Muscle of leg (tissue), 3 donors: ENCODE measurements at regions not wholly inside any gene's neighbourhood (a gene's known extent, or its start where the extent isn't known, plus 50 kb on each side); places are given as distances from the start of the nearest gene placed in this dataset.

Source experiments
- DNase-seq: peaks from one replicate; pipeline ENCODE4 v3.0.0; 2013
- H3K27ac ChIP-seq: one replicate; pipeline ENCODE4 v1.5.1; 2013; ENCODE audit warnings: mild to moderate bottlenecking, low read length, control low read depth
- H3K27me3 ChIP-seq: one replicate; pipeline ENCODE4 v1.6.1; 2013; ENCODE audit warnings: low read length; ENCODE audit not compliant: control insufficient read depth, insufficient read depth
- H3K36me3 ChIP-seq: one replicate; pipeline ENCODE4 v1.6.1; 2013; ENCODE audit warnings: low read length; ENCODE audit not compliant: control insufficient read depth, insufficient read depth
- H3K4me1 ChIP-seq: one replicate; pipeline ENCODE4 v1.6.1; 2013; ENCODE audit warnings: low read length; ENCODE audit not compliant: control insufficient read depth, insufficient read depth
- H3K4me3 ChIP-seq: one replicate; pipeline ENCODE4 v1.5.1; 2013; ENCODE audit warnings: low read length, control low read depth
- H3K9me3 ChIP-seq: replicated peaks from 2 replicates; pipeline ENCODE4 v1.6.1; 2013; ENCODE audit warnings: low read depth, low read length; ENCODE audit not compliant: control insufficient read depth
- WGBS: methylation state at CpG from one replicate; pipeline ENCODE4 v1.1.5; 2013; ENCODE audit warnings: missing lambda C conversion rate; ENCODE audit not compliant: insufficient coverage; 5-methylcytosine and 5-hydroxymethylcytosine counted together

- Histone ChIP-seq H3K4me3 (no peak overlapping the region), H3K27ac (no peak overlapping the region), H3K4me1 (peaks cover 9% of the 10 kb centered on the region), H3K27me3 (no peaks in the 10 kb centered on the region), H3K36me3 (no peaks in the 10 kb centered on the region), H3K9me3 (no peaks in the 10 kb centered on the region)
- WGBS: 80% methylated on average over 2 of the region's 8 CpGs
- no peak for DNase-seq
Observed at GRCh38 chr9:88202321-88202720, 64.0 kb upstream of the SPATA31C2 start.

DNA sequence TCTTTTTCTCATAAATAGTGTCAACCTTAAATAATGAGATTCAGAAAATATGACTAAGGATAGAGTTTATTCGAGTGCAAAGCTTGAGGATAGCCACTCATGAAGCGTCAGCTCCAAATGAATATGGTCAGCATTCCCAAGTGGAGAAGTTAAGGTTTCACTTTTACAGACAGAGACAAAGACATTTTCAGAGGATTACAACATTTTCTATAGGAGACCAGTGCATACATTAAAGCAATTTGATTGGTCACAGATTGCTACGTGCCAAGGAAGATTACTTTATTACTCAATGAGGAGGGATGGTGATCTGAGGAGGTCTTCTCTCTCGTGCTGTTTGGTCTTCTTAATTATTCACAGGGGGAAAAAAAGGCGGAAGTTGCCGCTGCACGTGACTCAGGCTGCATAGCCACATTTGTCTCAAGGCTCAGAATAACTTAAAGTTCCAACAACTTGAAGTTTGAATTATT is 60.1 kb upstream of the SPATA31C2 start:
- Histone ChIP-seq H3K27me3 (no peaks in the 10 kb centered on the region), H3K4me1 (peaks cover 9% of the 10 kb centered on the region), H3K27ac (peak overlapping the region; percentile 84), H3K36me3 (no peaks in the 10 kb centered on the region), H3K4me3 (peak overlapping the region; percentile 28), H3K9me3 (no peaks in the 10 kb centered on the region)
- DNase-seq: peak; percentile 82
- no CpG with 5 or more reads among the region's 7 CpGs for WGBS

GRCh38 chr9:88197781-88198340 is 59.6 kb upstream of the SPATA31C2 start:
- H3K4me3 ChIP-seq: peak overlapping the region; percentile 28
- WGBS: 6% methylated on average over 2 of the region's 4 CpGs
- peak overlapping the region; percentile 84 for H3K27ac ChIP-seq
- no peaks in the 10 kb centered on the region for H3K27me3 ChIP-seq
- H3K9me3 ChIP-seq: no peaks in the 10 kb centered on the region
- H3K36me3 ChIP-seq: no peaks in the 10 kb centered on the region
- peaks cover 9% of the 10 kb centered on the region for H3K4me1 ChIP-seq
- DNase-seq: peak; percentile 80

DNA sequence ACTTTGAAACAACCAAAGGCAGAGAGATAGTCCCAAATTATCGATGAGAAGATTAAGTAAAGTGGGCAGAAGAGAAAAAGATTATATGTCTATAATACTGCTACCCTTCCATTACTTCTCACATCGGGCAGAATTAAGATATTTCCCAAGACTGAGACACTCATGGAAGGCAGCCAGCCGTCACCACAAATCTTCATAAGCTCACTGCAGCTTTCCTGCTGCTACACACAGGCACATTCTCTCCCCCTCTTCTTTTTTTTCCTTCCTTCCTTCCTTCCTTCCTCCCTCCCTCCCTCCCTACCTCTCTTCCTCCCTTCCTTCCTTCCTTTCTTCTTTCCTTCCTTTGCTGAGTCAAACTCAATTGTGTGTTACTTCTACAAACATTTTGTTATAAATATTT is 58.7 kb upstream of the SPATA31C2 start:
- H3K4me1 ChIP-seq: peaks cover 9% of the 10 kb centered on the region
- WGBS: 50% methylated on average over 2 of the region's 3 CpGs
- no peak overlapping the region for H3K27ac ChIP-seq

GRCh38 chr9:88196142-88196790 is 58.0 kb upstream of the SPATA31C2 start:
- Histone ChIP-seq H3K9me3 (no peaks in the 10 kb centered on the region), H3K4me1 (peaks cover 9% of the 10 kb centered on the region), H3K36me3 (no peaks in the 10 kb centered on the region), H3K27me3 (peaks cover 3% of the 10 kb centered on the region), H3K4me3 (no peak overlapping the region), H3K27ac (no peak overlapping the region)
- no peak for DNase-seq
- WGBS: 85% methylated on average over 4 of the region's 5 CpGs

More for the DNA sequence above, 58.7 kb upstream of the SPATA31C2 start:
- no peaks in the 10 kb centered on the region for H3K9me3 ChIP-seq
- no peak overlapping the region for H3K4me3 ChIP-seq
- H3K27me3 ChIP-seq: no peaks in the 10 kb centered on the region
- H3K36me3 ChIP-seq: no peaks in the 10 kb centered on the region
- DNase-seq: peak; percentile 58

DNA sequence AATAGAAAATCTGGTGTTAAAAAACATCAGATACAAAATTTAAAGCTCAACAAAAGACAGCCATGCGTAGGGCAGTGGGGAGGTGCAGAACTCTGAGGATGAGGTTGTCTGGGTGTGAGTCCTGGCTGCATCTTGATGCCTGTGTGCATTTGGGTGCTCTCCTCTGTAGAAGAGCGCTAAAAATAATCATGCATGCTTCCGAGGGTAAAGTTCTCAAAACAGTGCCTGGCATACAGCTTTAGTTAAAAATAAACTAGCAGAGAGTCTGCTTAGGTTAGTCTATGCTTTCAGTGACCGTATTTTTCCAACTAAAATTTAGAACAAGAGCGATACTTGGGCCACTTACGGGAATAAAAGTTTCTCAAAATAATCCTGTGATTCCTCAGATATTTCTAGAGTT is 55.5 kb upstream of the SPATA31C2 start:
- no peak for DNase-seq
- Histone ChIP-seq H3K27ac (no peak overlapping the region), H3K27me3 (peaks cover 3% of the 10 kb centered on the region), H3K4me1 (peaks cover 7% of the 10 kb centered on the region), H3K36me3 (no peaks in the 10 kb centered on the region), H3K4me3 (no peak overlapping the region), H3K9me3 (no peaks in the 10 kb centered on the region)
- 80% methylated on average over 1 of the region's 6 CpGs for WGBS

DNA sequence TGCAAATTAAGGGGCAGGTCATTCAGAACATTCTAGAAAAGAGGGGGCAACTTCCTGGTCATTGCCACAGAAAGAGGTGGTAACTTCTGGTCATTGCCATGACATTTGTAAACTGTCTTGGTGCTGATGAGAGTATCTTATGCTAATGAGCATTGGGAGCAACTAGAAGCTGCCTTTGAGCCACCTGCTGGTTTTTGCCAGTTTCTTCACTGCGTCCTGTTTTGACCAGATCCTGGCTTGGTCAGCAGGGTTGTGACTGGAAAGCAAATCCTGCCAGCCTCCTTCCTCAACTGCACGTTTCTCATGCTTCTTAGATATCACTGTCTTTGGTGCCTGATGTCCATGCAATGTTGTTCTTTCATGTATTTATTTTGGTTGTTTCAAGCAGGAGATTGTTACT is 53.2 kb upstream of the SPATA31C2 start:
- no peak overlapping the region for H3K4me3 ChIP-seq
- 57% methylated on average over 1 of the region's 2 CpGs for WGBS
- H3K9me3 ChIP-seq: no peaks in the 10 kb centered on the region
- no peaks in the 10 kb centered on the region for H3K4me1 ChIP-seq
- DNase-seq: no peak
- H3K36me3 ChIP-seq: no peaks in the 10 kb centered on the region
- no peak overlapping the region for H3K27ac ChIP-seq
- H3K27me3 ChIP-seq: peaks cover 3% of the 10 kb centered on the region

GRCh38 chr9:88189371-88189770 is 51.1 kb upstream of the SPATA31C2 start:
- H3K4me1 ChIP-seq: no peaks in the 10 kb centered on the region
- no CpG with 5 or more reads among the region's 1 CpG for WGBS
- no peaks in the 10 kb centered on the region for H3K9me3 ChIP-seq
- H3K36me3 ChIP-seq: no peaks in the 10 kb centered on the region
- H3K27me3 ChIP-seq: peaks cover 3% of the 10 kb centered on the region
- H3K4me3 ChIP-seq: no peak overlapping the region
- H3K27ac ChIP-seq: no peak overlapping the region
- DNase-seq: no peak
